ENCODE measurements at regions not wholly inside any gene's neighbourhood (a gene's known extent, or its start where the extent isn't known, plus 50 kb on each side); places are given as distances from the start of the nearest gene placed in this dataset.

- DNase-seq (ENCODE audit: low read depth in 2 of 2): no peak
These were observed 189.8 kb upstream of the RGMA start for GRCh38 chr15:93278783-93279182.

- no peak for DNase-seq (ENCODE audit: low read depth in 2 of 2)
These were observed 189.0 kb upstream of the RGMA start for GRCh38 chr15:93278006-93278405.

- no peak for DNase-seq (ENCODE audit: low read depth in 2 of 2)
These were observed 185.2 kb upstream of the RGMA start for GRCh38 chr15:93274257-93274656.

DNA sequence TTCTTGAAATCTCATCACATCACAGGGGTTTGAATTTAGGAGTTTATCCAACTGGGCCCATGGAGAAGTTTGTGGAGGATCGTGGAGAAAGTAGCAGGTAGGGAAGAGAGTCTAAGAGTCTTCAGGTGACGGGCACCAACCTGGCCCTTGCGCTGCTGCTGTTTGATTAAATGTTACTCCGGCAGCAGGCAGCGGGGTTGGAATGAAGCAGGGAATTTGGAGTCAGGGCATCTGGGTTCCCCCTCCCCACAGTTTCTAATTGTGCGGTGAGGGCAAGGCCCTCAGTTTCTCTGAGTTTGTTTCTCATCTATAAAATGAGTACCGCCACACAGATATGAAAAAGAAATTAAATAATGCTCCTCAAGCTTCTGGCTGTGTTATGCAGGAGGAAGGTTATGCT lies 182.9 kb upstream of the RGMA start:
- DNase-seq (ENCODE audit: low read depth in 2 of 2): no peak

DNA sequence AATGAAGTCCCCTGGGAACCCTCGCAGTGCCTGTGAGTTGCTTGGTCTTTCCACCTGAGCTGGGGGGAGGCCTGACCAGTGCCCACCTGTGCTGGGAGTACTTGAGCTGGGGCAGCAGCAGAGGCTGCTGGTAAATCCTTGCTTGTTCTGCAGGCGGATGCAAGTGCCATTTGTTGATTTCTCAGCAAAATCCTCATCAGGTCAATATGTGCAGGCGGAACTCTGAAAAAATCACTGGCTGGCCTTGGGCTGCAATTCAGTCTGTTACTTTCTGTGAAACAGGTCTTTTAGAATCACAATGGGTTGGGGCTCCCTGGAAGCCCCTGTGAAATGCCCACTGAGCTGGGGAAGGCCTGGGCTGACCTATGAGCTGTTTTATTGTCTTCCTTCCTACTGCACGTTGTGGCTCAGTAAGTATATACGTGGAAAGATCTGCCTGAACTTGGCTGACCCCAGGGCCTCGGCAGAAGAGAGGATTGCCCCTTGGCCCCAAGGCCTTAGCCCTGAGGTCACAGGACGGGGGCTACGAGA lies 182.0 kb upstream of the RGMA start:
- no peak for DNase-seq (ENCODE audit: low read depth in 2 of 2)

GRCh38 chr15:93268066-93268465 lies 179.1 kb upstream of the RGMA start:
- DNase-seq (ENCODE audit: low read depth in 2 of 2): no peak

DNA sequence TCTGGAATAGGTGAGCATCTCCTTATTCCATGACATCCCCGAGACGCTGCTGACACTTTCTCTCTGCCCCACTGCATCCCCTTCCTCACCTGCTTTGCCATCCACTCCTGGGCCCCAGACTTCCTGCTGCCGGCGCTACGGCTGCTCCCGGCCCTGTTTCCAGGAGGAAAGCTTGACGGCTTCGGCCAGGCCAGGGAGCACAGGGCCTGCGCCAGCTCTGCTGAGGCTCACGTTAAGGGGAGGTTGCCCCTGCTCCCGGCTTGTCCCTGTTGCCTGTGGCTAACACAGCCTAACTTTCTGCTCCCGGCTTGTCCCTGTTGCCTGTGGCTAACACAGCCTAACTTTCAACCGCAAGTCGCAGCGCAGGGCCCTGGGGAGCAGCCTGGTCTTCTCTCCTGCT lies 177.3 kb upstream of the RGMA start:
- DNase-seq (ENCODE audit: low read depth in 2 of 2): no peak

- DNase-seq (ENCODE audit: low read depth in 2 of 2): no peak
These were observed 176.1 kb upstream of the RGMA start for GRCh38 chr15:93265111-93265556.

DNA sequence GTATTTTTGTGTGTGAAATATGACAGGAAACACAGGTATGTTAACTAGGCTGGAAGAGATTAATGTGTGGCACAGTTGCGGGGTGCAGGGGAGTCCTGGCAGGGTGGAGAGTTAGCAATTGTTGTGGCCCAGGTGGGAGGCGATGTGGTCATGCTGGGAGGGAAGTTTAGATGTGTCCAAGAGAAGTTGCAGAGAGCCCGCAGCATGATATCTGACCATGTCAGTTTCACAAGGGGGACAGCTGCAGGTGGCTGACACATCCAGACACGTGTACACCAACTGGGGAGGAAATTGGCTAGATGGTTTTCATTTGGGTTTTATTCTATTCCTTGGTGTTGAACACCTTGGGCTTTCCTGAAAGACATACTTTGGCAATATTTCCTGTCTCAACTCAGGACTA lies 172.8 kb upstream of the RGMA start:
- DNase-seq (ENCODE audit: low read depth in 2 of 2): no peak

GRCh38 chr15:93257920-93258319 lies 168.9 kb upstream of the RGMA start:
- DNase-seq (ENCODE audit: low read depth in 2 of 2): no peak

- DNase-seq (ENCODE audit: low read depth in 2 of 2): no peak
These were observed 164.7 kb upstream of the RGMA start for GRCh38 chr15:93253681-93254080.

DNA sequence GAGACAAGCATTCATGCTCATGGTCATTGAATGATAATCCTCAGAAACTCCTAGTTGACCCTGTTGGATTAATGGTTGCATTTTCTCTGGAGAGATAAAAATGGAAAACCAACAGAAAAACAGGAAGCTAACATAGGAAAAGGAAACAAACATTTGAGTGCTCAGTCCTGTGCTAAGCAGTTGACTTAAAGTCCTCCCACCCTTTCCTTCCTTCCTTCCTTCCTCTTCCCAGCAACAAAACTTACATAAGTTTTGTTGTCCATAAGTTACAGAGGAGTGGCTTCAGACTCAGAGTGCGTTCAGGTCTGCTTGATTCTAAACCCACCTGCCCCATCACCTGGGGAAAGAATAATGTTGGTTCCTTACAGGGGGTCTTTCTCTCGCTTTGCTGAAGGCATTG lies 163.8 kb upstream of the RGMA start:
- no peak for DNase-seq (ENCODE audit: low read depth in 2 of 2)

- DNase-seq (ENCODE audit: low read depth in 2 of 2): no peak
These were observed 161.9 kb upstream of the RGMA start for GRCh38 chr15:93250950-93251349.

- no peak for DNase-seq (ENCODE audit: low read depth in 2 of 2)
These were observed 161.2 kb upstream of the RGMA start for GRCh38 chr15:93250209-93250608.

DNA sequence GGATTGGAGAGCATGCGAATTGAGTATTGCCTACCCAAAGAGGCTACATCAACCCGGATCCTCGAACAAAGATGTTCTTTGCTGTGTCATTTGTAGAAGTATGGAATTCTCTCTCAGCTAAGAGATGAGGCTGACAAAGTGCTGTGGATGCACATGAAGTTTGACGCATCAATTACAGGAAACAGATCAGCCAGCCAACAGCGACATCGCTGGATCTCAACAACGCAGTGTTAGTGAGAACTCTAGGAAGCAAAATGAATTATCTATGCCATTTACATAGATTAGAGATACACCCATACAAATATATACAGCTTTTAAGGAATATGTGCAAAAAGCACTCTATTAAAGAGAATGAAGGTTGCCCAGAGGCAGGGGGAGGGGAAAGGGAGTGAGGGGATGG lies 160.6 kb upstream of the RGMA start:
- DNase-seq (ENCODE audit: low read depth in 2 of 2): no peak

GRCh38 chr15:93247466-93248121 lies 158.6 kb upstream of the RGMA start:
- no peak for DNase-seq (ENCODE audit: low read depth in 2 of 2)

DNA sequence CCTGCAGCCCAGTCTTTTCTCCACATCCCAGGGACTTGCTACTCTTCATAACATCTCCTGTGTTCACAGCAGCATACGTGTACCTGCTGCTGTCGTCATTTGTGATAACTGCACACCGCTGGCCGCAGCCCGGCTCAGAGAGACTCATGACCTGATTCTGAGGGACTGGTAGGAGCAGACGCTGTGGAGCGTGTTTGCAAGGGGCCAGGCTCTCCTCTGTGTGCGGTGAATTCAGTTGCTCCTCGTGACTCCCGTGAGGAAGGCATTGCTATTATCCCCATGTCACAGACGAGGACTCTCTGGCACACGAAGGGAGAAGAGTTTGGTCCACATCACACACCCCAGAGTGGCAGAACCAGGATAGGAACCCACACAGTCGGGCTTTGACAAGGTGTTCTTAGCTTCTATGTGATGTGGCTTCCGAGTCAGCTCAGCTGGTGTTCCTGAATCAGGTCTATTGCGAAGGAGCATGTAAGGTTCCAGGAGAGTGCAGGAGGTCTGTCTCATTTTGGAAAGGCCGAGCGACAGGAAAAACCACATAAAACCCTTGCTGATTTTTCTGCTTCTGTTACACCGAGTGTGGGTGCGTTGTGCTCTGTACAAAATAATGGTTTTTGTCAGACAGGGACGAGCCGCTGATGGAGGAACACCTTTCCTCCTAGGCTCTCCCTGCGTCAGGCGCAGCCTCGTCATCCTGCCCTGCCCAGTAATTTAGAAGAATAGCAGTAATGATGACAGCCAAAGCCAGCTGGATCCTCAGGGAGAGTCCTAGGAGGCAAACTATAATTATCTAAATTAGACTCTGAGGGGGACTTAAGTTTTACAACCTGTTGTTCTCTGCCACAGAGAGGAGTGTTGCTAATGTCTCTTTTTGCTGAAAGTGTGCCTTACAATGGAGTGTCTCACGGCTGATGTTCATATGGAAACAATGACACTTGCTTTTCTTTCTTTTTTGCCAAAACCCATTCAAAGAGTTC lies 157.5 kb upstream of the RGMA start:
- DNase-seq (ENCODE audit: low read depth in 2 of 2): no peak

DNA sequence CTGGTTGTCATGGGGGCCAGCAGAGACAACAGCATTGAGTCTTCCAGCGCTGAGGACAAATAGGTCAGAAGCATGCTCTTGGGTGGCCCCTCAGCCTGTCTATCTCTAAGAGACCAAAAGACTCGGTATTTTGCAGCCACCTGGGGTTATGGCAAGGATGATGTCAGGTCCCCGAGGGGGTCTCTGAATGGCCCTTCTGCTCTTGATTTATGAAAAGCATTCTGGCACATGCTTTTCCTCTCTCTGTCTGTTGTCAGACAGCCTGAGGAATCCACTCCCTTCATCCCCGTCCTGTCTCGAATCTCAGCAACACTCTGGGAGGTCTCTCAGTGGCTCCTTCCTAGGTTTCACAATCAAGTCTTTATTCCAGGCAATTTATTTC lies 156.6 kb upstream of the RGMA start:
- DNase-seq (ENCODE audit: low read depth in 2 of 2): no peak

GRCh38 chr15:93244696-93245660 lies 156.0 kb upstream of the RGMA start:
- DNase-seq (ENCODE audit: low read depth in 2 of 2): no peak

- DNase-seq (ENCODE audit: low read depth in 2 of 2): no peak
These were observed 154.6 kb upstream of the RGMA start for GRCh38 chr15:93243573-93243972.

GRCh38 chr15:93241696-93242585 lies 152.9 kb upstream of the RGMA start:
- no peak for DNase-seq (ENCODE audit: low read depth in 2 of 2)
